ENCODE measurements at regions not wholly inside any gene's neighbourhood (a gene's known extent, or its start where the extent isn't known, plus 50 kb on each side); places are given as distances from the start of the nearest gene placed in this dataset.

GRCh38 chr1:184221087-184221486 is 165.7 kb upstream of the C1orf21 start:
- no peak for DNase-seq

- peak; percentile 77 for DNase-seq
These were observed 164.2 kb upstream of the C1orf21 start for GRCh38 chr1:184222652-184223052.

GRCh38 chr1:184223216-184223615 is 163.6 kb upstream of the C1orf21 start:
- no peak for DNase-seq

GRCh38 chr1:184225283-184226099 is 161.3 kb upstream of the C1orf21 start:
- no peak for DNase-seq

- DNase-seq, result no peak
These were observed 160.7 kb upstream of the C1orf21 start for GRCh38 chr1:184226100-184226487.

- no peak for DNase-seq
These were observed 158.3 kb upstream of the C1orf21 start for GRCh38 chr1:184228558-184228957.

- no peak for DNase-seq
These were observed 149.2 kb upstream of the C1orf21 start for GRCh38 chr1:184237588-184237987.

- no peak for DNase-seq
These were observed 145.4 kb upstream of the C1orf21 start for GRCh38 chr1:184241446-184241845.

GRCh38 chr1:184242507-184242943 is 144.3 kb upstream of the C1orf21 start:
- peak; percentile 74 for DNase-seq

GRCh38 chr1:184244962-184245361 is 141.9 kb upstream of the C1orf21 start:
- DNase-seq, result no peak

GRCh38 chr1:184247671-184248070 is 139.2 kb upstream of the C1orf21 start:
- no peak for DNase-seq

- DNase-seq, result no peak
These were observed 132.9 kb upstream of the C1orf21 start for GRCh38 chr1:184253921-184254320.

- DNase-seq, result no peak
These were observed 132.0 kb upstream of the C1orf21 start for GRCh38 chr1:184254849-184255248.

- DNase-seq, result no peak
These were observed 131.3 kb upstream of the C1orf21 start for GRCh38 chr1:184255560-184255959.

GRCh38 chr1:184257873-184258272 is 129.0 kb upstream of the C1orf21 start:
- no peak for DNase-seq

- peak; percentile 22 for DNase-seq
These were observed 128.3 kb upstream of the C1orf21 start for GRCh38 chr1:184258525-184258924.

- no peak for DNase-seq
These were observed 126.4 kb upstream of the C1orf21 start for GRCh38 chr1:184260382-184260781.

GRCh38 chr1:184262109-184262508 is 124.7 kb upstream of the C1orf21 start:
- no peak for DNase-seq

GRCh38 chr1:184267747-184268146 is 119.1 kb upstream of the C1orf21 start:
- DNase-seq, result no peak

- no peak for DNase-seq
These were observed 116.3 kb upstream of the C1orf21 start for GRCh38 chr1:184270556-184270955.

GRCh38 chr1:184272175-184272866 is 114.5 kb upstream of the C1orf21 start:
- DNase-seq, result no peak

GRCh38 chr1:184276416-184276815 is 110.4 kb upstream of the C1orf21 start:
- no peak for DNase-seq

GRCh38 chr1:184279911-184280458 is 106.8 kb upstream of the C1orf21 start:
- DNase-seq, result no peak

- DNase-seq, result no peak
These were observed 102.8 kb upstream of the C1orf21 start for GRCh38 chr1:184283999-184284398.
